Fibroblast of the aortic adventitia (primary cell): ENCODE measurements at regions not wholly inside any gene's neighbourhood (a gene's known extent, or its start where the extent isn't known, plus 50 kb on each side); places are given as distances from the start of the nearest gene placed in this dataset.
A peak's percentile ranks its signal among the peaks of the same experiment; 100 is the strongest.

Experiments used
- DNase-seq: peaks from one replicate; pipeline ENCODE4 v3.0.0-alpha.2; 2010; ENCODE audit warnings: low read depth
- H3K4me3 ChIP-seq: 2 replicates; pipeline ENCODE4 v1.5.1; 2011; ENCODE audit warnings: low read depth, mild to moderate bottlenecking, control low read depth, low read length, moderate library complexity
- CTCF ChIP-seq: IDR thresholded peaks from 2 replicates; pipeline ENCODE4 v1.5.1; 2011; ENCODE audit warnings: mild to moderate bottlenecking, low read length, control low read depth, inconsistent platforms; ENCODE audit not compliant: insufficient read depth

- DNase-seq = no peak
- no peak for TF ChIP-seq CTCF
- no peak overlapping the region for H3K4me3 ChIP-seq
Observed at GRCh38 chr1:81172483-81172882, 628.3 kb upstream of the ADGRL2 start.

GRCh38 chr1:81170721-81171120 lies 630.0 kb upstream of the ADGRL2 start:
- H3K4me3 ChIP-seq = no peak overlapping the region
- no peak for TF ChIP-seq CTCF
- no peak for DNase-seq

GRCh38 chr1:81165963-81166362 lies 634.8 kb upstream of the ADGRL2 start:
- no peak overlapping the region for H3K4me3 ChIP-seq
- no peak for DNase-seq
- TF ChIP-seq CTCF = no peak

- DNase-seq = no peak
- H3K4me3 ChIP-seq = no peak overlapping the region
- no peak for TF ChIP-seq CTCF
Observed at GRCh38 chr1:81160696-81161095, 640.0 kb upstream of the ADGRL2 start.

GRCh38 chr1:81158592-81158991 lies 642.1 kb upstream of the ADGRL2 start:
- peak; percentile 79 for DNase-seq
- H3K4me3 ChIP-seq = no peak overlapping the region
- no peak for TF ChIP-seq CTCF

GRCh38 chr1:81157686-81158085 lies 643.0 kb upstream of the ADGRL2 start:
- H3K4me3 ChIP-seq = no peak overlapping the region
- DNase-seq = peak; percentile 56
- no peak for TF ChIP-seq CTCF

GRCh38 chr1:81156887-81157286 lies 643.8 kb upstream of the ADGRL2 start:
- no peak for DNase-seq
- no peak overlapping the region for H3K4me3 ChIP-seq
- no peak for TF ChIP-seq CTCF
